ENCODE measurements at regions not wholly inside any gene's neighbourhood (a gene's known extent, or its start where the extent isn't known, plus 50 kb on each side); places are given as distances from the start of the nearest gene placed in this dataset.

- no peak overlapping the region for H3K27ac ChIP-seq (ENCODE audit: insufficient read depth, low read length)
- no peak overlapping the region for H3K9ac ChIP-seq (ENCODE audit: insufficient read depth, low read length)
- H3K9me3 ChIP-seq (ENCODE audit: control insufficient read depth, insufficient read depth, low read depth, low read length), result no peaks in the 10 kb centered on the region
- TF ChIP-seq EZH2 (IDR thresholded peaks at IDR 0.05; ENCODE audit: low read length, missing control alignments) (no peak), CTCF (conservative IDR thresholded peaks at IDR 0.05 in 1 of 2, IDR thresholded peaks at IDR 0.05 in 1 of 2; ENCODE audit: low read depth in 1 of 2, low read length in 2 of 2) (no peak)
- H4K20me1 ChIP-seq (ENCODE audit: control insufficient read depth, extremely low read depth, insufficient read depth, low read length), result no peaks in the 10 kb centered on the region
- H3K36me3 ChIP-seq (ENCODE audit: control insufficient read depth, insufficient read depth, low read length), result no peaks in the 10 kb centered on the region
- H3K4me2 ChIP-seq (ENCODE audit: extremely low read depth, insufficient read depth, low read length), result no peak overlapping the region
- no peaks in the 10 kb centered on the region for H3K4me1 ChIP-seq (ENCODE audit: control insufficient read depth, extremely low read depth, insufficient read depth, low read length)
- H2AFZ ChIP-seq (ENCODE audit: low read length), result no peak overlapping the region
- H3K27me3 ChIP-seq (ENCODE audit: control insufficient read depth, insufficient read depth, low read length), result no peaks in the 10 kb centered on the region
- no peaks in the 10 kb centered on the region for H3K79me2 ChIP-seq (ENCODE audit: control insufficient read depth, insufficient read depth, low read length)
- H3K4me3 ChIP-seq (replicated peaks in 1 of 4; ENCODE audit: control extremely low read depth in 1 of 4, insufficient read depth in 1 of 4, low read depth in 3 of 4, low read length in 4 of 4), result no peak overlapping the region
- DNase-seq (ENCODE audit: low read depth in 2 of 2), result no peak
Measured at GRCh38 chr15:35953424-35953823, 407.5 kb upstream of the DPH6 start.

DNA sequence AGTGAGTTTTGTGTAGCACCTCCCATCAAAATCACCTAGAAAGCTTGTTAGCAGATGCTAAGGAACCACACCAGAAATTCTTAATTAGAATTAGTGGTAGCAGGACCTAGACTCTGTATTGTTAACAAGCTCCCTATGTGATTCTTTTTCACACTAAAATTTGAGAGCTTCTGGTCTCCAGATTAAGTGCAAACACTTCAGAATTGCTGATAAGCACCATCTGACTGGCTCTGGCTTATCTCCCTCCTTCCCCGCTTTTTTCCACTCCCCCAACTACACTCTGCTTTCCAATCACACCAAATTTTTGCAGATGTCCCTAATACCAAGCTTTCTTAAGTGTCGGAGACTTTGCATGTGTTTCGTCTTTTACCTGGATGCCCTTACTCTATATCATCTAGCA is 410.1 kb upstream of the DPH6 start:
- no peaks in the 10 kb centered on the region for H4K20me1 ChIP-seq (ENCODE audit: control insufficient read depth, extremely low read depth, insufficient read depth, low read length)
- no peaks in the 10 kb centered on the region for H3K9me3 ChIP-seq (ENCODE audit: control insufficient read depth, insufficient read depth, low read depth, low read length)
- H3K4me3 ChIP-seq (replicated peaks in 1 of 4; ENCODE audit: control extremely low read depth in 1 of 4, insufficient read depth in 1 of 4, low read depth in 3 of 4, low read length in 4 of 4), result no peak overlapping the region
- no peaks in the 10 kb centered on the region for H3K36me3 ChIP-seq (ENCODE audit: control insufficient read depth, insufficient read depth, low read length)
- no peak overlapping the region for H3K4me2 ChIP-seq (ENCODE audit: extremely low read depth, insufficient read depth, low read length)
- no peak overlapping the region for H2AFZ ChIP-seq (ENCODE audit: low read length)
- H3K9ac ChIP-seq (ENCODE audit: insufficient read depth, low read length), result no peak overlapping the region
- no peaks in the 10 kb centered on the region for H3K79me2 ChIP-seq (ENCODE audit: control insufficient read depth, insufficient read depth, low read length)
- no peaks in the 10 kb centered on the region for H3K4me1 ChIP-seq (ENCODE audit: control insufficient read depth, extremely low read depth, insufficient read depth, low read length)
- no peaks in the 10 kb centered on the region for H3K27me3 ChIP-seq (ENCODE audit: control insufficient read depth, insufficient read depth, low read length)
- TF ChIP-seq EZH2 (IDR thresholded peaks at IDR 0.05; ENCODE audit: low read length, missing control alignments), result no peak
- TF ChIP-seq CTCF (conservative IDR thresholded peaks at IDR 0.05 in 1 of 2, IDR thresholded peaks at IDR 0.05 in 1 of 2; ENCODE audit: low read depth in 1 of 2, low read length in 2 of 2), result no peak
- DNase-seq (ENCODE audit: low read depth in 2 of 2), result no peak
- no peak overlapping the region for H3K27ac ChIP-seq (ENCODE audit: insufficient read depth, low read length)

DNA sequence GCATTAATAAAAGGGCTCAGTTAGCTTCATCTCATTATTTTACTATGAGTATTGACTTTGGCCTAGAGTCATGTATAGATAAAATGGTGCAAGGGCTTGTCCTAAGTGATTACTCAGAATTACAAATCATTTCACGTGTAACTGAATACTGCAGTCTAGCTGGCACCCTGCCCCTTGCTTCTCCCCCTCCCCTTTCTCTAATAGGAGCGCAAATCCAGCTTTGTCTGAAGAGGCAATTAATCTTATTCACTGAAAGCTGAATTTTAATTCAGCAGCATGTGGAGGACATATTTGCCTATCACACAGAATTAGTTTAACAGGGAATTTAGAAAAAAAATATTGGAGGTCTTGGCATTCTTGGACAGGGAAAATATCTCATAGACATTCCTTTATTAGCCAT is 412.1 kb upstream of the DPH6 start:
- TF ChIP-seq EZH2 (IDR thresholded peaks at IDR 0.05; ENCODE audit: low read length, missing control alignments) (no peak), CTCF (conservative IDR thresholded peaks at IDR 0.05 in 1 of 2, IDR thresholded peaks at IDR 0.05 in 1 of 2; ENCODE audit: low read depth in 1 of 2, low read length in 2 of 2) (no peak)
- no peaks in the 10 kb centered on the region for H3K4me1 ChIP-seq (ENCODE audit: control insufficient read depth, extremely low read depth, insufficient read depth, low read length)
- no peaks in the 10 kb centered on the region for H3K27me3 ChIP-seq (ENCODE audit: control insufficient read depth, insufficient read depth, low read length)
- H3K9me3 ChIP-seq (ENCODE audit: control insufficient read depth, insufficient read depth, low read depth, low read length), result no peaks in the 10 kb centered on the region
- H3K79me2 ChIP-seq (ENCODE audit: control insufficient read depth, insufficient read depth, low read length), result no peaks in the 10 kb centered on the region
- no peaks in the 10 kb centered on the region for H3K36me3 ChIP-seq (ENCODE audit: control insufficient read depth, insufficient read depth, low read length)
- no peak overlapping the region for H3K4me2 ChIP-seq (ENCODE audit: extremely low read depth, insufficient read depth, low read length)
- H3K27ac ChIP-seq (ENCODE audit: insufficient read depth, low read length), result no peak overlapping the region
- peak; percentile 77 to 89 for DNase-seq (ENCODE audit: low read depth in 2 of 2)
- H2AFZ ChIP-seq (ENCODE audit: low read length), result no peak overlapping the region
- no peak overlapping the region for H3K4me3 ChIP-seq (replicated peaks in 1 of 4; ENCODE audit: control extremely low read depth in 1 of 4, insufficient read depth in 1 of 4, low read depth in 3 of 4, low read length in 4 of 4)
- H4K20me1 ChIP-seq (ENCODE audit: control insufficient read depth, extremely low read depth, insufficient read depth, low read length), result no peaks in the 10 kb centered on the region
- H3K9ac ChIP-seq (ENCODE audit: insufficient read depth, low read length), result no peak overlapping the region
